KMS-11 (cell line): ENCODE measurements at regions not wholly inside any gene's neighbourhood (a gene's known extent, or its start where the extent isn't known, plus 50 kb on each side); places are given as distances from the start of the nearest gene placed in this dataset.

ENCODE experiments used
- H2AFZ ChIP-seq: fragments of 200-600 bp; sonication (generic); 2 replicates; pipeline ENCODE4 v1.6.1; 2016; ENCODE audit warnings: antibody characterized with exemption, mixed run types, low read depth
- H3K27ac ChIP-seq: fragments of 200-600 bp; sonication (generic); 2 replicates; pipeline ENCODE4 v1.6.1; 2016; ENCODE audit warnings: mild to moderate bottlenecking, mixed run types
- H3K27me3 ChIP-seq: fragments of 200-600 bp; sonication (generic); 2 replicates; pipeline ENCODE4 v1.6.1; 2017; ENCODE audit warnings: mild to moderate bottlenecking, low read depth, mixed run types, moderate library complexity; ENCODE audit not compliant: insufficient read depth
- H3K36me3 ChIP-seq: fragments of 200-600 bp; sonication (generic); 2 replicates; pipeline ENCODE4 v1.6.1; 2017; ENCODE audit warnings: mild to moderate bottlenecking, mixed run types; ENCODE audit not compliant: insufficient read depth
- H3K4me1 ChIP-seq: fragments of 200-600 bp; sonication (generic); 2 replicates; pipeline ENCODE4 v1.6.1; 2016; ENCODE audit warnings: mild to moderate bottlenecking, low read depth, mixed run types; ENCODE audit not compliant: poor library complexity, severe bottlenecking
- H3K4me2 ChIP-seq: fragments of 200-600 bp; sonication (generic); 2 replicates; pipeline ENCODE4 v1.7.0; 2016; ENCODE audit warnings: mild to moderate bottlenecking, mixed run types
- H3K4me3 ChIP-seq: fragments of 200-600 bp; sonication (generic); IDR thresholded peaks from 2 replicates; pipeline ENCODE4 v1.6.1; 2017; ENCODE audit warnings: low read depth, low read length, mixed read lengths; ENCODE audit not compliant: insufficient read depth
- H3K79me2 ChIP-seq: fragments of 200-600 bp; sonication (generic); 2 replicates; pipeline ENCODE4 v1.6.1; 2016; ENCODE audit warnings: low read depth, mixed run types; ENCODE audit not compliant: insufficient read depth
- H3K9ac ChIP-seq: fragments of 200-600 bp; sonication (generic); 2 replicates; pipeline ENCODE4 v1.6.1; 2016; ENCODE audit warnings: mild to moderate bottlenecking, mixed run types
- H4K20me1 ChIP-seq: fragments of 200-600 bp; sonication (generic); 2 replicates; pipeline ENCODE4 v1.6.1; 2016; ENCODE audit warnings: mild to moderate bottlenecking, mixed run types; ENCODE audit not compliant: insufficient read depth
- CTCF ChIP-seq: fragments of 200-600 bp; sonication (generic); conservative IDR thresholded peaks from 2 replicates; pipeline ENCODE4 v1.6.1; 2017; ENCODE audit warnings: low read depth, mild to moderate bottlenecking, antibody characterized with exemption, low read length, moderate library complexity, mixed read lengths

GRCh38 chr2:198382811-198383210 lies 578.4 kb downstream of the PLCL1 start:
- H3K27me3 ChIP-seq = no peaks in the 10 kb centered on the region; the same call in 1 of the 2 replicates
- TF ChIP-seq CTCF = no peak
- no peak overlapping the region for H3K4me3 ChIP-seq
- no peak overlapping the region for H3K27ac ChIP-seq
- no peak overlapping the region for H3K9ac ChIP-seq
- H4K20me1 ChIP-seq = no peaks in the 10 kb centered on the region
- no peak overlapping the region for H3K4me2 ChIP-seq
- H2AFZ ChIP-seq = no peak overlapping the region
- no peaks in the 10 kb centered on the region for H3K36me3 ChIP-seq
- H3K4me1 ChIP-seq = no peaks in the 10 kb centered on the region
- H3K79me2 ChIP-seq = no peaks in the 10 kb centered on the region

GRCh38 chr2:198376677-198377076 lies 572.3 kb downstream of the PLCL1 start:
- Histone ChIP-seq H3K36me3 (no peaks in the 10 kb centered on the region), H3K4me2 (no peak overlapping the region), H3K27me3 (peaks cover 40% of the 10 kb centered on the region), H3K79me2 (no peaks in the 10 kb centered on the region), H3K4me1 (peaks cover 13% of the 10 kb centered on the region), H3K27ac (no peak overlapping the region), H4K20me1 (no peaks in the 10 kb centered on the region; the same call in none of the 2 replicates), H2AFZ (no peak overlapping the region), H3K4me3 (no peak overlapping the region), H3K9ac (no peak overlapping the region)
- no peak for TF ChIP-seq CTCF

GRCh38 chr2:198375083-198375410 lies 570.7 kb downstream of the PLCL1 start:
- Histone ChIP-seq H3K4me2 (no peak overlapping the region), H3K79me2 (no peaks in the 10 kb centered on the region), H3K36me3 (no peaks in the 10 kb centered on the region), H3K4me1 (peaks cover 24% of the 10 kb centered on the region), H3K27ac (no peak overlapping the region), H3K4me3 (no peak overlapping the region), H3K27me3 (peaks cover 54% of the 10 kb centered on the region), H4K20me1 (no peaks in the 10 kb centered on the region; the same call in none of the 2 replicates), H3K9ac (no peak overlapping the region), H2AFZ (no peak overlapping the region)
- no peak for TF ChIP-seq CTCF

- H3K4me1 ChIP-seq = peaks cover 24% of the 10 kb centered on the region
- H2AFZ ChIP-seq = no peak overlapping the region
- H3K36me3 ChIP-seq = no peaks in the 10 kb centered on the region
- TF ChIP-seq CTCF = peak; percentile 79
- H3K4me3 ChIP-seq = no peak overlapping the region
- H4K20me1 ChIP-seq = no peaks in the 10 kb centered on the region; the same call in none of the 2 replicates
- H3K27me3 ChIP-seq = peaks cover 60% of the 10 kb centered on the region
- no peak overlapping the region for H3K4me2 ChIP-seq
- no peak overlapping the region for H3K27ac ChIP-seq
- no peaks in the 10 kb centered on the region for H3K79me2 ChIP-seq
- no peak overlapping the region for H3K9ac ChIP-seq
Observed at GRCh38 chr2:198374375-198375082, 570.1 kb downstream of the PLCL1 start.
